Heart right ventricle (tissue), 16 donors: ENCODE measurements at regions not wholly inside any gene's neighbourhood (a gene's known extent, or its start where the extent isn't known, plus 50 kb on each side); places are given as distances from the start of the nearest gene placed in this dataset.

Experiments used
- ATAC-seq, 8 donors: fragments of 200-7000 bp; cut with Tn5 transposase; one replicate each; pipeline ENCODE4 v1.9.1; 2020; ENCODE audit warnings: mild to moderate bottlenecking in 8 of 8, moderate library complexity in 8 of 8, moderate number of reproducible peaks in 1 of 8
- DNase-seq, 2 donors: peaks; one replicate each; pipeline ENCODE4 v3.0.0-alpha.2; 2020
- H3K27ac ChIP-seq, 10 donors: fragments of 200-600 bp; sonication (generic) in 2 of 10; one replicate each; pipeline versions ENCODE4 v1.5.0 to v1.8.0; 2020 to 2022; ENCODE audit warnings: mild to moderate bottlenecking in 3 of 10
- H3K27me3 ChIP-seq, 7 donors: fragments of 200-600 bp; one replicate each; pipeline ENCODE4 v1.8.0; 2021 to 2022; ENCODE audit warnings: mild to moderate bottlenecking in 2 of 7
- H3K36me3 ChIP-seq, 9 donors: fragments of 200-600 bp; sonication (generic) in 1 of 9; one replicate each; pipeline versions ENCODE4 v1.5.0 to v1.8.0; 2020 to 2022; ENCODE audit warnings: mild to moderate bottlenecking in 2 of 9
- H3K4me1 ChIP-seq, 9 donors: fragments of 200-600 bp; sonication (generic) in 1 of 9; one replicate each; pipeline versions ENCODE4 v1.5.0 to v1.8.0; 2020 to 2022; ENCODE audit warnings: mild to moderate bottlenecking in 4 of 9
- H3K4me3 ChIP-seq, 10 donors: fragments of 200-600 bp; sonication (generic) in 2 of 10; one replicate each; pipeline versions ENCODE4 v1.5.0 to v1.8.0; 2020 to 2022; ENCODE audit warnings: mild to moderate bottlenecking in 7 of 10, moderate library complexity in 2 of 10
- H3K9me3 ChIP-seq, 11 donors: fragments of 200-600 bp in 10 of 11; sonication (generic) in 2 of 11; one replicate each; pipeline versions ENCODE4 v1.5.0 to v1.8.0; 2013 to 2022; ENCODE audit warnings: mild to moderate bottlenecking in 2 of 11, control low read depth in 1 of 11, moderate library complexity in 1 of 11
- CTCF ChIP-seq, 9 donors: fragments of 200-600 bp; sonication (generic) in 2 of 9; IDR thresholded peaks; one replicate each; pipeline versions ENCODE4 v1.5.0 to v1.8.0; 2021 to 2022; ENCODE audit warnings: antibody characterized with exemption in 9 of 9, mild to moderate bottlenecking in 5 of 9, moderate library complexity in 1 of 9
- WGBS, 2 donors: extraction: QIAGEN DNeasy Blood & Tissue Kit; methylation state at CpG; one replicate each; pipeline ENCODE4 v1.1.7; 2013; ENCODE audit warnings: inconsistent platforms in 1 of 2; 5-methylcytosine and 5-hydroxymethylcytosine counted together
- intact Hi-C, 10 donors: fragments of 100-400 bp; cut with DNase I; formaldehyde crosslinking; loops; one replicate each; pipeline versions ENCODE4 v1.11.1 to v1.14.2; 2022
- donor health status: Arrhythmogenic right ventricular cardiomyopathy.
- donor health status: ischemic (EF 13 %, LVEDD 7.1; RV severe dilation, severe dysfunction).
- donor health status: healthy with polysubstance abuse.
- donor health status: DM: no; HTN: yes; CAD: no.
- donor health status: DM: no; HTN: no; CAD: no.
- donor health status: ischemic (EF 25% LVEDD 6.9; RV normal size, moderate dysfunction).
- donor health status: ischemic (EF 25% LVEDD 5.7; RV mildly dilated, moderate dysfunction).
- donor health status: healthy.
- donor health status: DM: yes; HTN: yes; CAD: no.
- donor health status: Ischemic cardiomyopathy.
- donor health status: ischemic (EF 35%, LVEDD 5.7; RV mildly dilated, moderate dysfunction).
- donor health status: nonischemic (EF 11% LVEDD 7.7; RV severe dilation, severe dysfunction).
- donor health status: DM: yes; HTN: yes; CAD: no.
- donor health status: PGD.
- donor health status: ischemic (EF 29% LVEDD 5.4; RV normal size, mild dysfunction).
- donor health status: nonischemic (EF 23%, LVEDD 6.1; RV moderate dilation, normal function).

- H3K36me3 ChIP-seq, result no peaks in the 10 kb centered on the region
- WGBS, 2 donors, result 51 to 60% methylated on average over 2 of the region's 2 CpGs
- no peak for TF ChIP-seq CTCF (IDR thresholded peaks at IDR 0.05)
- H3K4me3 ChIP-seq, result no peak overlapping the region
- ATAC-seq (no peak), DNase-seq (no peak)
- H3K9me3 ChIP-seq, result peaks cover 0 to 9% (median 0%) of the 10 kb centered on the region in 11 donors
- no peaks in the 10 kb centered on the region for H3K4me1 ChIP-seq
- intact Hi-C loops, result no loop called here
- H3K27me3 ChIP-seq, result no peaks in the 10 kb centered on the region
- no peak overlapping the region for H3K27ac ChIP-seq
Observed at GRCh38 chr12:125303337-125303736, 238.1 kb downstream of the AACS start.

GRCh38 chr12:125304029-125304428, 238.8 kb downstream of the AACS start:
- intact Hi-C loops, result no loop called here
- no peak overlapping the region for H3K4me3 ChIP-seq
- no peak for TF ChIP-seq CTCF (IDR thresholded peaks at IDR 0.05)
- H3K9me3 ChIP-seq, result peaks cover 0 to 13% (median 0%) of the 10 kb centered on the region in 11 donors
- no peaks in the 10 kb centered on the region for H3K36me3 ChIP-seq
- 93 to 96% methylated on average over 10 of the region's 10 CpGs for WGBS, 2 donors
- ATAC-seq (no peak), DNase-seq (no peak)
- no peaks in the 10 kb centered on the region for H3K4me1 ChIP-seq
- H3K27ac ChIP-seq, result no peak overlapping the region
- peaks cover 0 to 1% (median 0%) of the 10 kb centered on the region in 7 donors for H3K27me3 ChIP-seq

- Histone ChIP-seq H3K36me3 (no peaks in the 10 kb centered on the region), H3K27ac (no peak overlapping the region), H3K4me3 (no peak overlapping the region), H3K27me3 (peaks cover 0 to 6% (median 0%) of the 10 kb centered on the region in 7 donors), H3K4me1 (no peaks in the 10 kb centered on the region), H3K9me3 (peaks cover 0 to 14% (median 0%) of the 10 kb centered on the region in 11 donors)
- TF ChIP-seq CTCF (IDR thresholded peaks at IDR 0.05), result no peak
- no peak for ATAC-seq
- WGBS, 2 donors, result 74% methylated on average over 6 of the region's 6 CpGs
- no peak for DNase-seq
- intact Hi-C loops, result no loop called here
Observed at GRCh38 chr12:125305231-125305630, 240.0 kb downstream of the AACS start.

GRCh38 chr12:125310461-125310860, 245.2 kb downstream of the AACS start:
- Histone ChIP-seq H3K4me3 (no peak overlapping the region), H3K36me3 (no peaks in the 10 kb centered on the region), H3K27ac (no peak overlapping the region), H3K27me3 (peaks cover 0 to 26% (median 14%) of the 10 kb centered on the region in 7 donors), H3K4me1 (no peaks in the 10 kb centered on the region), H3K9me3 (peaks cover 0 to 10% (median 0%) of the 10 kb centered on the region in 11 donors)
- WGBS, 2 donors, result 65 to 70% methylated on average over 8 of the region's 8 CpGs
- TF ChIP-seq CTCF (IDR thresholded peaks at IDR 0.05), result no peak
- intact Hi-C loops, result no loop called here
- no peak for ATAC-seq
- DNase-seq, result no peak
